ENCODE measurements at regions not wholly inside any gene's neighbourhood (a gene's known extent, or its start where the extent isn't known, plus 50 kb on each side); places are given as distances from the start of the nearest gene placed in this dataset.
"Not testable (repeated sequence)": the region's sequence is repeated elsewhere in the genome, so short reads cannot be mapped to it uniquely, and the experiment has no call there.

GRCh38 chr10:78417425-78418370 is 384.0 kb downstream of the RPS24 start:
- FAIRE-seq: no peak
- no peak for DNase-seq (ENCODE audit: insufficient read length, low spot score)
- TF ChIP-seq POLR2A (IDR thresholded peaks at IDR 0.05; ENCODE audit: low read depth, low read length): no peak

GRCh38 chr10:78419481-78420265 is 386.0 kb downstream of the RPS24 start:
- FAIRE-seq (no peak), DNase-seq (ENCODE audit: insufficient read length, low spot score) (no peak)
- TF ChIP-seq POLR2A (IDR thresholded peaks at IDR 0.05; ENCODE audit: low read depth, low read length): no peak

GRCh38 chr10:78420946-78421735 is 387.5 kb downstream of the RPS24 start:
- FAIRE-seq (no peak), DNase-seq (ENCODE audit: insufficient read length, low spot score) (no peak)

GRCh38 chr10:78424050-78424449 is 390.4 kb downstream of the RPS24 start:
- not testable (repeated sequence) for DNase-seq (ENCODE audit: insufficient read length, low spot score); FAIRE-seq

More at GRCh38 chr10:78420946-78421735, 387.5 kb downstream of the RPS24 start:
- TF ChIP-seq POLR2A (IDR thresholded peaks at IDR 0.05; ENCODE audit: low read depth, low read length): no peak

GRCh38 chr10:78424723-78425122 is 391.1 kb downstream of the RPS24 start:
- FAIRE-seq (no peak), DNase-seq (ENCODE audit: insufficient read length, low spot score) (no peak)
- no peak for TF ChIP-seq POLR2A (IDR thresholded peaks at IDR 0.05; ENCODE audit: low read depth, low read length)

GRCh38 chr10:78426181-78426580 is 392.5 kb downstream of the RPS24 start:
- TF ChIP-seq POLR2A (IDR thresholded peaks at IDR 0.05; ENCODE audit: low read depth, low read length): no peak
- DNase-seq (ENCODE audit: insufficient read length, low spot score) (no peak), FAIRE-seq (peak; percentile 15)

GRCh38 chr10:78427497-78428031 is 393.9 kb downstream of the RPS24 start:
- no peak for TF ChIP-seq POLR2A (IDR thresholded peaks at IDR 0.05; ENCODE audit: low read depth, low read length)
- FAIRE-seq (no peak), DNase-seq (ENCODE audit: insufficient read length, low spot score) (no peak)

- DNase-seq (ENCODE audit: insufficient read length, low spot score) (no peak), FAIRE-seq (no peak)
- TF ChIP-seq POLR2A (IDR thresholded peaks at IDR 0.05; ENCODE audit: low read depth, low read length): no peak
These were observed 394.9 kb downstream of the RPS24 start for GRCh38 chr10:78428579-78428978.

GRCh38 chr10:78429984-78430383 is 396.3 kb downstream of the RPS24 start:
- TF ChIP-seq POLR2A (IDR thresholded peaks at IDR 0.05; ENCODE audit: low read depth, low read length): no peak
- DNase-seq (ENCODE audit: insufficient read length, low spot score) (no peak), FAIRE-seq (no peak)

GRCh38 chr10:78432583-78432982 is 398.9 kb downstream of the RPS24 start:
- TF ChIP-seq POLR2A (IDR thresholded peaks at IDR 0.05; ENCODE audit: low read depth, low read length): no peak
- FAIRE-seq (no peak), DNase-seq (ENCODE audit: insufficient read length, low spot score) (no peak)

GRCh38 chr10:78433076-78433595 is 399.5 kb downstream of the RPS24 start:
- no peak for TF ChIP-seq POLR2A (IDR thresholded peaks at IDR 0.05; ENCODE audit: low read depth, low read length)
- FAIRE-seq (no peak), DNase-seq (ENCODE audit: insufficient read length, low spot score) (no peak)

GRCh38 chr10:78433766-78434535 is 400.3 kb downstream of the RPS24 start:
- FAIRE-seq (no peak), DNase-seq (ENCODE audit: insufficient read length, low spot score) (no peak)

GRCh38 chr10:78434886-78435285 is 401.2 kb downstream of the RPS24 start:
- DNase-seq (ENCODE audit: insufficient read length, low spot score): no peak
- no peak for FAIRE-seq
- no peak for TF ChIP-seq POLR2A (IDR thresholded peaks at IDR 0.05; ENCODE audit: low read depth, low read length)

More at GRCh38 chr10:78433766-78434535, 400.3 kb downstream of the RPS24 start:
- no peak for TF ChIP-seq POLR2A (IDR thresholded peaks at IDR 0.05; ENCODE audit: low read depth, low read length)

All from H54 (cell line).